Mononuclear cell (primary cell): ENCODE measurements at regions not wholly inside any gene's neighbourhood (a gene's known extent, or its start where the extent isn't known, plus 50 kb on each side); places are given as distances from the start of the nearest gene placed in this dataset.

Experiments used
- H3K27me3 ChIP-seq: 2 replicates; pipeline ENCODE4 v1.6.0; 2011; ENCODE audit warnings: low read length, control low read depth; ENCODE audit not compliant: insufficient read depth
- H3K4me1 ChIP-seq: 2 replicates; pipeline ENCODE4 v1.5.1; 2011; ENCODE audit warnings: mild to moderate bottlenecking, low read length, control low read depth; ENCODE audit not compliant: insufficient read depth
- H3K4me3 ChIP-seq: 2 replicates; pipeline ENCODE4 v1.5.1; 2011; ENCODE audit warnings: mild to moderate bottlenecking, low read length, moderate library complexity
- H3K9me3 ChIP-seq: 2 replicates; pipeline ENCODE4 v1.5.1; 2011; ENCODE audit warnings: low read depth, mild to moderate bottlenecking, control low read depth, low read length

DNA sequence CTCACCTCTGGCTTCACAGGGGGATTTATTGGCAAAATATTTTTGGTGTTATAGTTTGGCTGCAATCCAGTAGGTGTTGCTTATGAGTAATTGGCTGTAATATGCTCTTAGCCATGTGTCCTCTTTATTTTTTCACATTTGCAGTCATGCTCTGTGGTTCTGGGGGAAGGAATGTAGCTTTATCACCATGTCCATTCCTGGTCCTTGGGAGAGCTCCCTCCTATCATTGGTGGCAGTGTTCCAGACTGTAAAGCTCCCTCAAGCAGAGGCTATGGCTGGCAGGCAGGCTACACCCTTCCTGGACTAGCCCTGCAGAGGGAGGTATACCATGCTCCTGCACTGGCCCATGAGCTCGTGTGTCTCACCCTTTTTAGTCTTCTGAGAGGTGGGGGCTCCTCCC lies 120.0 kb upstream of the FSIP2 start:
- H3K4me1 ChIP-seq = no peaks in the 10 kb centered on the region
- H3K9me3 ChIP-seq = peaks cover 4% of the 10 kb centered on the region
- H3K27me3 ChIP-seq = no peaks in the 10 kb centered on the region
- H3K4me3 ChIP-seq = no peak overlapping the region

DNA sequence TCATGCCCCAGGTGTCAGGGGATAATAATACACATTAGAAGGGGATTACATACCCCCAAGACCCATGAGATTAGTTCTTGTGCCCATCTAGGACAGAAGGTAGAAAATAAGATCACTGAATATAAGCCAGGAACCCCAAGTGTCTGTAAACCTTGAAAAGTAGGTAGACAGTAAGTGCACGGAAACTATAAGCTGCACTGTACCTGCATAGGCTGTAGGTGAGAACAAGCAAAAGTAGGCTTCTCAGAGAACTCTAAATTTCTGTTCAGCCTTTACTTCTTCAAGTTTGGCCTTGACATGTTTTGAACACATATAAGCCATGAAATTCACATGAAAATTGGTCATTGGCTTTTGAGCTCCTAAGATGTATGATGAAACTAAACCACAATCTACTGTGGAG lies 113.0 kb upstream of the FSIP2 start:
- no peaks in the 10 kb centered on the region for H3K4me1 ChIP-seq
- no peaks in the 10 kb centered on the region for H3K9me3 ChIP-seq
- H3K27me3 ChIP-seq = no peaks in the 10 kb centered on the region
- no peak overlapping the region for H3K4me3 ChIP-seq

DNA sequence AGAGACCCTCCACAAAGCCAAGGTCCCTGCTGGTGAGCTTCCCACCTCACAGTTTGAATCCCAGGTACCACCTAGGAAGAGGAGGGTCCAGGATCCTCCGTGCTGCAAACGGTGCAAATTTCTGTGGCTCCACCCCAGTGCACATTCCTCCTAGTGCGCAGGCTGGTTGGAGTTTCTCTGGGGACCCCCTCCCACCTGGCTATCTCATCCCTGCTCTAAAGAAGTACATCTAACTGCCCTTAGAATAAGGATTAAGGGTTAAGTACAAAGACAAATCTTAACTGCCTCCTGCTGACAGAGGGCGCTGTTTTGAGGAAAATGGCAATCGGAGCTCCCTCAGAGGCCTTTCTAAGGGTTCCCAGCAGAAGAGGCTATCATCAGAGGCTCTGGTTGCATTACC lies 109.6 kb upstream of the FSIP2 start:
- Histone ChIP-seq H3K27me3 (no peaks in the 10 kb centered on the region), H3K4me3 (no peak overlapping the region), H3K4me1 (no peaks in the 10 kb centered on the region), H3K9me3 (no peaks in the 10 kb centered on the region)

- H3K4me1 ChIP-seq = no peaks in the 10 kb centered on the region
- no peaks in the 10 kb centered on the region for H3K27me3 ChIP-seq
- no peak overlapping the region for H3K4me3 ChIP-seq
- H3K9me3 ChIP-seq = no peaks in the 10 kb centered on the region
Measured at GRCh38 chr2:185633621-185634020, 105.0 kb upstream of the FSIP2 start.

GRCh38 chr2:185638771-185639170 lies 99.8 kb upstream of the FSIP2 start:
- no peaks in the 10 kb centered on the region for H3K9me3 ChIP-seq
- no peaks in the 10 kb centered on the region for H3K4me1 ChIP-seq
- H3K4me3 ChIP-seq = no peak overlapping the region
- no peaks in the 10 kb centered on the region for H3K27me3 ChIP-seq

DNA sequence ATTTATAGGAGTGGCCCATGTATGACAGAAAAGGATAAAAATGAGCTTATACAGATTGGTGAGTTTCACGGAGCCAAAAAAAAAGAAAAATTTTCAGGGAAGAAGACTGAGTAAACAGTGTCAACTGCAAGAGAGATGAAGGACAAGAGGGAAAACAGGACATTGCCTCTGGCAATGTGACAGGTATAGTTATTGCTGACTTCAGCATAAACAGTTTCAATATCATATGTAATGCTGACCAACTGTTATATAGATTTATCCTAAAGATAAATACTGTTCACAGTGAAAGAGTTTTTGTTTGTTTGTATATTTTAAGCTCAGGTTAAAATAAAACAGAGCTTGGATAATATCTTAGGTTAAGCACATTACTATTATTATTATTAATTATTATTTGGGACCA lies 98.0 kb upstream of the FSIP2 start:
- Histone ChIP-seq H3K4me3 (no peak overlapping the region), H3K27me3 (no peaks in the 10 kb centered on the region), H3K9me3 (no peaks in the 10 kb centered on the region), H3K4me1 (no peaks in the 10 kb centered on the region)

GRCh38 chr2:185643434-185643833 lies 95.2 kb upstream of the FSIP2 start:
- no peak overlapping the region for H3K4me3 ChIP-seq
- H3K9me3 ChIP-seq = no peaks in the 10 kb centered on the region
- no peaks in the 10 kb centered on the region for H3K4me1 ChIP-seq
- no peaks in the 10 kb centered on the region for H3K27me3 ChIP-seq

GRCh38 chr2:185644828-185645227 lies 93.8 kb upstream of the FSIP2 start:
- Histone ChIP-seq H3K4me1 (no peaks in the 10 kb centered on the region), H3K9me3 (no peaks in the 10 kb centered on the region), H3K4me3 (no peak overlapping the region), H3K27me3 (no peaks in the 10 kb centered on the region)

- Histone ChIP-seq H3K9me3 (no peaks in the 10 kb centered on the region), H3K4me3 (no peak overlapping the region), H3K27me3 (no peaks in the 10 kb centered on the region), H3K4me1 (no peaks in the 10 kb centered on the region)
Measured at GRCh38 chr2:185645529-185645928, 93.1 kb upstream of the FSIP2 start.

DNA sequence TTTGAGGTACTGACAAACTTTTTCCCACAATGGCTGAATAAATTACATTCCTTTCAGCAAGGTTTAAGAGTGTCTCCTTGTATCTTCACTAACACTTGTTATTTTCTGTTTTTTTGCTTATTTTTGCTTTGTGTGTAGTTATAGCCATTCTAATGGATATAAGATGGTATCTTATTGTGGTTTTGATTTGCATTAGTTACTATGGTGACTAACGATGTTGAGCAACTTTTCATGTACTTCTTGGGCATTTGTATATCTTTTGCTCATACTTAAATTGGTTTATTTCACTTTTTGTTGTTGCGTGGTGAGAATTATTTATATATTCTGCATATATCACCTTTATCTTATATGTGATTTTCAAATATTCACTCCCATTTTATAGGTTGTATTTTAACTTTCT lies 79.9 kb upstream of the FSIP2 start:
- no peak overlapping the region for H3K4me3 ChIP-seq
- H3K27me3 ChIP-seq = no peaks in the 10 kb centered on the region
- peaks cover 6% of the 10 kb centered on the region for H3K9me3 ChIP-seq
- no peaks in the 10 kb centered on the region for H3K4me1 ChIP-seq

DNA sequence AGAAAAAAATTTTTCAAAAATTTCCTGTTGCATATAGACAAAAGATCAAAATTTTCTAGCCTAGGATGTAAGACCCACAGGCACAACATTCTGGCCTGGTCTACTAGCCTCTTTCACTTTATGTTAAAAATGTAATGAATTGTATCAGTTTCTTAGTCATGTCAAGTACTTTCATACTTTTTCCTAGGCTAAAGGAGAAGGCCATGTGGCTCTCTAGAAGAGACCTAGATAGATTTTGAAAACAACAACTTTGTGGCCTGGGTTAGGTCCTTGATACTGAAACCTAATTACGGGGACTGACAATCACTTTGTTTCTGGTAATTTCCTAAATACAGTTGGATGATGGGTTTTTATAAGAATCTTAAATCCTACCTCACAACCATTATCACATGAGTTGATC lies 74.8 kb upstream of the FSIP2 start:
- Histone ChIP-seq H3K4me1 (no peaks in the 10 kb centered on the region), H3K27me3 (no peaks in the 10 kb centered on the region), H3K9me3 (peaks cover 6% of the 10 kb centered on the region), H3K4me3 (no peak overlapping the region)

DNA sequence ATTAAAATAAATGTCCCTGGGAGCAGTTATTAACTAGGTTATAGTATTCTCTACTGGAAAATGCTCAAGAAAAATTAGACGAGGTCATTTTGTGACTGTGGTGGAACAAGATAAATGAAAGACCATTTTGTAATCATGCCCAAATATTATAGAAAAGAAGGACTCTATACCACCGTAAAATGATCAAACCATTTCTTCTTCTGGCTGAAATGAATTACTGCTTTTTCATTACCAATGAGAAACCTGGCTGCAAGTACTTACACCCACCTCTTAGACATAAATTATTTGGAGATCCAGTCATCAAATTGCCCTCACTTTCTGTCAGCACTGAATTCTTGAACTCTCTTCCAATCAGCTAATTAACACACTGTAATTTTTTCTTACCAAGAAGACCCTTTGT lies 74.2 kb upstream of the FSIP2 start:
- H3K27me3 ChIP-seq = no peaks in the 10 kb centered on the region
- H3K9me3 ChIP-seq = peaks cover 6% of the 10 kb centered on the region
- no peak overlapping the region for H3K4me3 ChIP-seq
- no peaks in the 10 kb centered on the region for H3K4me1 ChIP-seq

GRCh38 chr2:185665251-185665814 lies 73.3 kb upstream of the FSIP2 start:
- no peak overlapping the region for H3K4me3 ChIP-seq

GRCh38 chr2:185667452-185667851 lies 71.2 kb upstream of the FSIP2 start:
- Histone ChIP-seq H3K4me1 (no peaks in the 10 kb centered on the region), H3K9me3 (no peaks in the 10 kb centered on the region), H3K27me3 (no peaks in the 10 kb centered on the region), H3K4me3 (no peak overlapping the region)

More at GRCh38 chr2:185665251-185665814, 73.3 kb upstream of the FSIP2 start:
- Histone ChIP-seq H3K4me1 (no peaks in the 10 kb centered on the region), H3K27me3 (no peaks in the 10 kb centered on the region), H3K9me3 (no peaks in the 10 kb centered on the region)

DNA sequence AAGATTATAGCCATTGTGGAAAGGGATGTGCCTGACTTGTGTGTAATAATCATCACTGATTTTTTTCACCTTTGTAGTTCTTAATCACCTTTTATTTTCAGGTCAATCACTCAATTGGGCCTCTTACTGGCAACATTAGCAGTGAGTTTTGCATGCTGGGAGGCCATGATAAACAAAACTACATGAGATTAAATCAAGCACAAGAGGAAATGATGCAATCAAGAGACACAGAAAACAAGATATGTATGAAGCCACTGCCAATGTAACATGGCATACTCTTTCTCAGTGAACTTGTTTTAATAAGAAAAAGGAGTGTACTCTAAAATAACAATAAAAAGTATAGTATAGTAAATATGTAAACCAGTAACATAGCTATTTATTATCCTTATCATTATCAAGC lies 69.9 kb upstream of the FSIP2 start:
- no peaks in the 10 kb centered on the region for H3K4me1 ChIP-seq
- no peaks in the 10 kb centered on the region for H3K9me3 ChIP-seq
- H3K27me3 ChIP-seq = no peaks in the 10 kb centered on the region
- H3K4me3 ChIP-seq = no peak overlapping the region

DNA sequence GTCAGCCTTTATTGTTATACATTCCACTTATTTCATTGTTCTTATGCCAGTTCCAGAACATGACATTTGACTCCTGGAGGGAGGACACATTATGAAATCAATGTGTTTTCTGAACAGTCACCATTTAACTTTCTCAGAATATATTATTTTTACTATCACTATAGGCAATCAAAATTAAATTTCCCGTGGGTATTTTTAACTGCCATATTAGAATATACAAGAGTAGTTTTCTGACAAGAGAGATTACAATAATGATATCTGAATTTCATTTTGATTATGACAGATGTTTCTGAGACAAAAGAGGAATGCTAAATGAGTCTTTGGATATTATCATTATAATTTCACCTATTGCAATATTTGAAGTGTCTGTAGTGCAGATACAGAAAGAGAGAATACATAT lies 64.4 kb upstream of the FSIP2 start:
- Histone ChIP-seq H3K4me1 (no peaks in the 10 kb centered on the region), H3K9me3 (no peaks in the 10 kb centered on the region), H3K4me3 (no peak overlapping the region), H3K27me3 (no peaks in the 10 kb centered on the region)

- H3K27me3 ChIP-seq = no peaks in the 10 kb centered on the region
- no peaks in the 10 kb centered on the region for H3K4me1 ChIP-seq
- H3K9me3 ChIP-seq = no peaks in the 10 kb centered on the region
- no peak overlapping the region for H3K4me3 ChIP-seq
Measured at GRCh38 chr2:185676316-185676715, 62.3 kb upstream of the FSIP2 start.
